GM12873 (cell line): ENCODE measurements at regions not wholly inside any gene's neighbourhood (a gene's known extent, or its start where the extent isn't known, plus 50 kb on each side); places are given as distances from the start of the nearest gene placed in this dataset.

Experiments used
- TF ChIP-seq, protein P1 (sequence below): IDR thresholded peaks from 2 replicates; pipeline ENCODE4 v1.5.1; 2012; ENCODE audit warnings: low read depth, mild to moderate bottlenecking, moderate library complexity, low read length, control low read depth; ENCODE audit not compliant: insufficient read depth; ENCODE audit errors: missing control alignments

DNA sequence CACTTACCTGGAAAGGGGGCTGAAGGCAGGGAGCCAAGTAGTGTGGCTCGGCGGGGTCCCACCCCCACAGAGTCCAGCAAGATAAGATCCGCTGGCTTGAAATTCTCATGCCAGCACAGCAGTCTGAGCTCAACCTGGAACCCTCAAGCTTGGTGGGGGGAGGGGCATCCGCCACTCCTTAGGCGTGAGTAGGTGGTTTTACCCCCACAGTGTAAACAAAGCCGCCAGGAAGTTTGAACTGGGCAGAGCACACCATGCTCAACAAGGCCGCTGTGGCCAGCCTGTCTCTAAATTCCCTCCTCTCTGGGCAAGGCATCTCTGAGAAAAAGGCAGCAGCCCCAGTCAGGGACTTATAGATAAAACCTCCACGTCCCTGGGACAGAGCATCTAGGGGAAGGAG lies 156.3 kb downstream of the KBTBD8 start:
- TF ChIP-seq, protein P1, sequence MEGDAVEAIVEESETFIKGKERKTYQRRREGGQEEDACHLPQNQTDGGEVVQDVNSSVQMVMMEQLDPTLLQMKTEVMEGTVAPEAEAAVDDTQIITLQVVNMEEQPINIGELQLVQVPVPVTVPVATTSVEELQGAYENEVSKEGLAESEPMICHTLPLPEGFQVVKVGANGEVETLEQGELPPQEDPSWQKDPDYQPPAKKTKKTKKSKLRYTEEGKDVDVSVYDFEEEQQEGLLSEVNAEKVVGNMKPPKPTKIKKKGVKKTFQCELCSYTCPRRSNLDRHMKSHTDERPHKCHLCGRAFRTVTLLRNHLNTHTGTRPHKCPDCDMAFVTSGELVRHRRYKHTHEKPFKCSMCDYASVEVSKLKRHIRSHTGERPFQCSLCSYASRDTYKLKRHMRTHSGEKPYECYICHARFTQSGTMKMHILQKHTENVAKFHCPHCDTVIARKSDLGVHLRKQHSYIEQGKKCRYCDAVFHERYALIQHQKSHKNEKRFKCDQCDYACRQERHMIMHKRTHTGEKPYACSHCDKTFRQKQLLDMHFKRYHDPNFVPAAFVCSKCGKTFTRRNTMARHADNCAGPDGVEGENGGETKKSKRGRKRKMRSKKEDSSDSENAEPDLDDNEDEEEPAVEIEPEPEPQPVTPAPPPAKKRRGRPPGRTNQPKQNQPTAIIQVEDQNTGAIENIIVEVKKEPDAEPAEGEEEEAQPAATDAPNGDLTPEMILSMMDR: no peak

DNA sequence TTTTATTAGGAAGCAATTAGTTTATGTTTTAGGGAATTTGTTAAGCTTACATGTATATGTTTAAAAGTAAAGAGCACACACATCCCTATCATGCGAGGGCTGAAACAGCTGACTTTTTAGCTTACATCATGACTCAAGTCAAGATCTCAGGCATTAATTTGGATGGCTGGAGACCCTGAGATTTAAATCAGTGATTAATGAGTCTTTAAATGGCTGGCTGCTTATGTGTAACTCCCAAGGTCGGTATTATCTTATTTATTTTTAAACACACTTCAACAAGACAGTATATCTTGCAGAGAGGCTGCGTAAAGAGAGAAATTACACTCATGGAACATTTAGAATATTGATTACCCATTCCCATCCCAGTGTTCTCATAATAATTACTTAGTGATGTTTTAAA lies 169.4 kb downstream of the KBTBD8 start:
- TF ChIP-seq, protein P1: no peak

DNA sequence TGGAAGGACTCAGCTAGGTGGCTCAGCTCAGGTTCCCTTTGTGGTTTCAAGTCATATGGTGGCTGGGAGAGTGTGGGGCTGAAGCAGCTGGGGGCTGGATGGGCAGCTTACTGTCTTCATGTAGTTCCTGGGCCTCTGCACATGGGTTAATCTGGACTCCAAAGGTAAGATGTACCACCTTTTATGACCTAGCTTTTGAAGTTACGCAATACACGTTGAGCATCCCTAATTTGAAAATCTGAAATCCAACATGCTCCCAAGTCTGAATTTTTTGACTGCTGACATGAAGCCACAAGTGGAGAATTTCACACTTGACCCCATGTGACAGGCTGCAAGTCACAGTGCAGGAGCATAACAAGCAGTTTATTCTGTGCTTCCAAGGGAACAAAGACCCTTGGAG lies 173.7 kb downstream of the KBTBD8 start:
- TF ChIP-seq, protein P1: no peak

DNA sequence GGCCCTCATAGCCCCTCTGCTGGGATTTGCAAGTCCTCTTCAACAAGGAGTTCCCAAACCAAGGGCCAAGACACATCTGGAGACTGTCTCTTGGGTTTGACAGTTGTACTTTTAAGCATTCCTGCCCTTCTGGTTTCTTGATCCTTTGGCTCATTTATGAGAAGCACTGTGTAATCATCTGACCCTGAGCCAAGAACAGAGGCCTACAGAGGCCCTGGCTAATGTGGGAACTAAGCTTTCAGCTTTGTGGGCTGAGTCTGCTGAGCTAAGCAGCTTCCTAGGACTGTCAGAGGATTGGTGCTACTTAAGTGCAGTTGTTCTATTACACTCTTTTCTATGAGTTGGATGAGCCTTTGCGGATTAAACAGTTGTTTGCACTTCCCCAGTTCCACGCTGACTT lies 178.3 kb downstream of the KBTBD8 start:
- TF ChIP-seq, protein P1: no peak

DNA sequence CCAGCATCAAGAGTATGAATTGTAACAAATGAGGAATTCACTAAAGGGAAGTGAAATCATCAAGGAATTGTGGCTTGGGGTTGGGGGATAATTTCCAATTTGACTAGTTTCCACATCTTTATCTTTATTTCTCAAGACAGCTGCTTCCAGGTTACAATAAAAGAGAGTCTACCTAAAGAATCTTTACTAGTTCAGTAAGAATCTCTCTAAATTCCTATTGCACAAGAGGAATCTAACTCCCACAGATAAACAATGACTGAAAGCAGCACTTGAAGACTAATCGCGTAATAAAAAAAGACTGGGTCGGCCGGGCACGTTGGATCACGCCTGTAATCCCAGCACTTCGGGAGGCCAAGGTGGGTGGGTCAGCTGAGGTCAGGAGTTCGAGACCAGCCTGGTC lies 194.4 kb downstream of the KBTBD8 start:
- TF ChIP-seq, protein P1: no peak

DNA sequence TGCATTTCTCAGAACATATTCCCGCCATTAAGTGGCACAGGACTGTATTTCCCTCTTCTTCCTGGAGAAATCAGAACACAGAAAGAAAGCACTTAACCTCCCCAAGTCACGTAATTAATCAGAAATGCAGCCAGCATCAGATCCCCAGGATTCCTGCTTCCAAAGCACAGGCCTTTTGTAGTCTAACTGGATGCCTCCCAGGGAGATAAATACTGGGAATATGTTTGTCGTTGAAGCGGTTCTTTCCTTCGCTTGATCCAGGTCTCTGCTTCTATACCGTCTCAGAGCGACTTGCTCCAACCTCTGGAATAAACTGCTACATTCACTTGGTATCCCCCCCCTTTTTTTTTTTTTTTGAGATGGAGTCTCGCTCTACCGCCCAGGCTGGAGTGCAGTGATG lies 198.6 kb downstream of the KBTBD8 start:
- TF ChIP-seq, protein P1: no peak

DNA sequence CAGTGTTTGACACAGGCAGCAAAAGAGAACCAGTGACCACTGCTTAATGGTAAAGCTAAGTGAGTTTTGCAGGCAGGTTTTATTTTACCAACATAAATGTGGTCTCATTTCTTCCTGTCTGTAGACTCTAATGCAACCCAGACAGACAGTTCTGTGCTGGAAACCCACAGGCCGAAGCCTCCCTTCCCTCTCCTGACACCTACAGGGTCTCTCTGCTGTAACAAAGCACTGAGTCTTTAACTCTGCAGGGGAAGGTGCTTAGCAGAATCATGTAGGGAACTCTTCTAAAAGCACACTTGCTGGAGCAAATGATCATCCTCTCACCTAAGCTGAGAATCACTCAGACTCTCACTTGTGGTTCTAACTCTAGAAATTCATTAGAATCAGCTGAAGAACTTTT lies 200.3 kb downstream of the KBTBD8 start:
- TF ChIP-seq, protein P1: no peak

DNA sequence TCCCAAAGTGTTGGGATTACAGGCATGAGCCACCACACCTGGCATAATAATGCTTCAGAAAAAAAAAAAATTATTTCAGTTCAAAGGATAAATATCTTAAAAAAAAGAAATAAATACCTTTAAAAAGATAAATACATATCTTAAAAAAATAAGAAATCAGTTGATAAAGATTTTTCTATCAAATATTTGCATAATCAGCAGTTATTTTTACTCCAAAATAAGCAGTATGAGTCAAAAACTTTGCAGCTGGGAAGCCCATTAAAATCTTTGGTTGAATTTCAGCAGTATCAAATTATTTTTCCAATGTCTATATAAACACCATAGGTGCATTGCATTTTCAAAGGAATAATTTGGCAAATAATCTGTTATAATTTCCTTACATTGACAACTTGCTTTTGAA lies 202.5 kb downstream of the KBTBD8 start:
- TF ChIP-seq, protein P1: no peak
